GM12878 (cell line): ENCODE measurements at regions not wholly inside any gene's neighbourhood (a gene's known extent, or its start where the extent isn't known, plus 50 kb on each side); places are given as distances from the start of the nearest gene placed in this dataset.
"Not testable (repeated sequence)": the region's sequence is repeated elsewhere in the genome, so short reads cannot be mapped to it uniquely, and the experiment has no call there.

Experiments
- CEBPZ ChIP-seq: fragments of 150-350 bp; IDR thresholded peaks from 2 replicates; pipeline ENCODE4 v1.6.1; 2016; ENCODE audit warnings: low read depth, low read length
- CTCF ChIP-seq, 3 experiments: IDR thresholded peaks in 2 of 3; conservative IDR thresholded peaks in 1 of 3; 2 replicates each; pipeline ENCODE4 v1.5.1; 2011; ENCODE audit warnings: low read depth in 3 of 3, low read length in 3 of 3, mild to moderate bottlenecking in 3 of 3, control low read depth in 2 of 3, moderate library complexity in 2 of 3, inconsistent platforms in 1 of 3, mixed read lengths in 1 of 3; ENCODE audit not compliant: control insufficient read depth in 2 of 3, insufficient read depth in 1 of 3; ENCODE audit errors: extremely low read depth in 1 of 3
- EZH2 ChIP-seq: IDR thresholded peaks from 2 replicates; pipeline ENCODE4 v1.6.1; 2012; ENCODE audit warnings: low read depth, mild to moderate bottlenecking, control low read depth, inconsistent platforms, low read length, borderline replicate concordance; ENCODE audit not compliant: control insufficient read depth
- IRF3 ChIP-seq: fragments of 450-650 bp; IDR thresholded peaks from 2 replicates; pipeline ENCODE4 v1.6.1; 2014; ENCODE audit warnings: mild to moderate bottlenecking
- MYB ChIP-seq: fragments of 150-350 bp; IDR thresholded peaks from 2 replicates; pipeline ENCODE4 v1.6.1; 2014; ENCODE audit warnings: mild to moderate bottlenecking, low read depth, low read length, borderline replicate concordance
- POLR2A ChIP-seq: IDR thresholded peaks from 2 replicates; pipeline ENCODE4 v1.6.1; 2011; ENCODE audit warnings: low read depth, mild to moderate bottlenecking, low read length
- POLR2AphosphoS5 ChIP-seq: IDR thresholded peaks from 2 replicates; pipeline ENCODE4 v1.6.1; 2011; ENCODE audit warnings: mild to moderate bottlenecking, low read length, inconsistent platforms
- POU2F2 ChIP-seq: IDR thresholded peaks from 3 replicates; pipeline ENCODE4 v1.6.1; 2011; ENCODE audit warnings: low read depth, mild to moderate bottlenecking, low read length, borderline replicate concordance
- SP1 ChIP-seq: IDR thresholded peaks from one replicate; pipeline ENCODE4 v1.6.1; 2011; ENCODE audit warnings: low read depth, low read length
- SUPT20H ChIP-seq: IDR thresholded peaks from 2 replicates; pipeline ENCODE4 v1.6.1; 2011; ENCODE audit warnings: low read depth, mild to moderate bottlenecking, low read length, moderate library complexity, borderline replicate concordance; ENCODE audit not compliant: control insufficient read depth
- SUZ12 ChIP-seq: fragments of 200-600 bp; sonication (generic); IDR thresholded peaks from one replicate; pipeline ENCODE4 v1.6.1; 2018; ENCODE audit warnings: antibody characterized with exemption, mild to moderate bottlenecking; ENCODE audit not compliant: unreplicated experiment
- USF2 ChIP-seq: IDR thresholded peaks from 2 replicates; pipeline ENCODE4 v1.6.1; 2011; ENCODE audit warnings: low read depth, low read length, improper control_type of control experiment, borderline replicate concordance
- YBX1 ChIP-seq: fragments of 450-650 bp; IDR thresholded peaks from 2 replicates; pipeline ENCODE4 v1.6.1; 2016; ENCODE audit warnings: antibody characterized with exemption
- ZBTB4 ChIP-seq: fragments of 450-650 bp; formaldehyde crosslinking; IDR thresholded peaks from 2 replicates; pipeline ENCODE4 v1.4.0; 2022; ENCODE audit warnings: mild to moderate bottlenecking, moderate library complexity

- not testable (repeated sequence) for TF ChIP-seq MYB; CTCF (IDR thresholded peaks at IDR 0.05 in 2 of 3, conservative IDR thresholded peaks at IDR 0.05 in 1 of 3; ENCODE audit: control insufficient read depth in 2 of 3, extremely low read depth in 1 of 3, insufficient read depth in 1 of 3, low read depth in 3 of 3, low read length in 3 of 3); POLR2AphosphoS5; POU2F2; USF2; YBX1; IRF3; CEBPZ; POLR2A; SP1; SUZ12; EZH2; SUPT20H; ZBTB4 (CRISPR knock-in tag)
These were observed 52.7 kb upstream of the THOC3 start for GRCh38 chr5:176020852-176021251.
